ENCODE measurements at regions not wholly inside any gene's neighbourhood (a gene's known extent, or its start where the extent isn't known, plus 50 kb on each side); places are given as distances from the start of the nearest gene placed in this dataset.

DNA sequence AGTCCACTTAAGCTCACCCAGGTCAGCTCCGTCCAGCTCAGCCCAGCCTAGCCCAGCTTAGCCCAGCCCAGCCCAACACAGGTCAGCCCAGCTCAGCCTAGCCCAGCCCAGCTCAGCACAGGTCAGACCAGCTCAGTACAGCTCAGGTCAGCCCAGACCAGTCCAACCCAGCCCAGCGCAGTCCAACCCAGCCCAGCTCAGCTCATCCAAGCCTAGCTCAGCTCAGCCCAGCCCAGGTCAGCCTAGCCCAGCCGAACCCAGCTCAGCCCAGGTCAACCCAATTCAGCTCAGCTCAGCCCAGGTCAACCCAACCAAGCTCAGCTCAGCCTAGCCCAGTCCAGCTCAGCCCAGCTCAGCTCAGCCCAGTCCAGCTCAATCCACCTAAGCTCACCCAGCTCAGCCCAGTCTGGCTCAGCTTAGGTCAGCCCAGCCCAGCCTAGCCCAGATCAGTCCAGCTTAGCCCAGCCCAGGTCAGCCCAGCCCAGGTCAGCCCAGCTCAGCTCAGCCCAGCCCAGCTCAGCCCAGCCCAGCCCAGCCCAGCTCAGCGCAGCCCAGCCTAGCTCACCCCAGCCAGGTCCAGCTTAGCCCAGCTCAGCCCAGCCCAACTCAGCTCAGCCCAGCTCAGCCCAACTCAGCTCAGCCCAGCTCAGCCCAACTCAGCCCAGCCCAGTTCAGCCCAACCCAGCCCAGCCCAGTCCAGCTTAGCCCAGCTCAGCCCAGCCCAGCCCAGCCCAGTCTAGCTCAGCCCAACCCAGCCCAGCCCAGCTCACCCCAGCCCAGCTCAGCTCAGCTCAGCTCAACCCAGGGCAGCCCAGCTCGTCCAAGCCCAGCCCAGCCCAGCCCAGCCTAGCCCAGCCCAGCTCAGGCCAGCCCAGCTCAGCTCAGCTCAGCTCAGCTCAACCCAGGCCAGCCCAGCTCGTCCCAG lies 184.0 kb downstream of the TMEM121 start (continued):
- TF ChIP-seq, protein P1, sequence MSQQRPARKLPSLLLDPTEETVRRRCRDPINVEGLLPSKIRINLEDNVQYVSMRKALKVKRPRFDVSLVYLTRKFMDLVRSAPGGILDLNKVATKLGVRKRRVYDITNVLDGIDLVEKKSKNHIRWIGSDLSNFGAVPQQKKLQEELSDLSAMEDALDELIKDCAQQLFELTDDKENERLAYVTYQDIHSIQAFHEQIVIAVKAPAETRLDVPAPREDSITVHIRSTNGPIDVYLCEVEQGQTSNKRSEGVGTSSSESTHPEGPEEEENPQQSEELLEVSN (IDR thresholded peaks at IDR 0.05), result no peak
- TF ChIP-seq SAP30 (IDR thresholded peaks at IDR 0.05; ENCODE audit: insufficient read depth, insufficient replicate concordance, low read length) (no peak), BACH1 (IDR thresholded peaks at IDR 0.05; ENCODE audit: low read length) (no peak), EP300 (IDR thresholded peaks at IDR 0.05; ENCODE audit: borderline replicate concordance in 1 of 2, low read depth in 2 of 2, low read length in 2 of 2) (no peak), RFX5 (IDR thresholded peaks at IDR 0.05; ENCODE audit: borderline replicate concordance, low read depth, low read length) (no peak), PHF8 (conservative IDR thresholded peaks at IDR 0.05; ENCODE audit: low read depth, low read length) (no peak), SIRT6 (IDR thresholded peaks at IDR 0.05; ENCODE audit: low read length) (no peak)

All from H1 (cell line).